K562 (cell line): ENCODE measurements at regions not wholly inside any gene's neighbourhood (a gene's known extent, or its start where the extent isn't known, plus 50 kb on each side); places are given as distances from the start of the nearest gene placed in this dataset.

Experiments
- ARID4B ChIP-seq: sonication (generic); formaldehyde crosslinking; IDR thresholded peaks from 2 replicates; pipeline ENCODE4 v1.8.0; 2022; ENCODE audit warnings: mild to moderate bottlenecking, missing genetic modification reagents
- JUN ChIP-seq, 2 experiments: sonication (generic) in 1 of 2; formaldehyde crosslinking in 1 of 2; IDR thresholded peaks; 2 replicates each; pipeline versions ENCODE4 v1.6.1 to v1.8.0; 2012 to 2022; ENCODE audit warnings: borderline replicate concordance in 2 of 2, mild to moderate bottlenecking in 2 of 2, improper control_type of control experiment in 1 of 2, low read depth in 1 of 2, low read length in 1 of 2, missing genetic modification reagents in 1 of 2
- STAG1 ChIP-seq: sonication (generic); formaldehyde crosslinking; IDR thresholded peaks from 2 replicates; pipeline ENCODE4 v1.5.0; 2020; ENCODE audit warnings: missing genetic modification reagents, borderline replicate concordance

GRCh38 chr5:92662741-92663140, 918.3 kb downstream of the NR2F1-AS1 start:
- TF ChIP-seq STAG1 (CRISPR knock-in tag) = no peak
- TF ChIP-seq JUN (IDR thresholded peaks at IDR 0.05; ENCODE audit: borderline replicate concordance, low read depth, low read length) = no peak
- no peak for TF ChIP-seq JUN (CRISPR knock-in tag; IDR thresholded peaks at IDR 0.05; ENCODE audit: borderline replicate concordance)
- TF ChIP-seq ARID4B (CRISPR knock-in tag) = no peak
